ENCODE measurements at regions not wholly inside any gene's neighbourhood (a gene's known extent, or its start where the extent isn't known, plus 50 kb on each side); places are given as distances from the start of the nearest gene placed in this dataset.
"Not testable (repeated sequence)": the region's sequence is repeated elsewhere in the genome, so short reads cannot be mapped to it uniquely, and the experiment has no call there.

DNA sequence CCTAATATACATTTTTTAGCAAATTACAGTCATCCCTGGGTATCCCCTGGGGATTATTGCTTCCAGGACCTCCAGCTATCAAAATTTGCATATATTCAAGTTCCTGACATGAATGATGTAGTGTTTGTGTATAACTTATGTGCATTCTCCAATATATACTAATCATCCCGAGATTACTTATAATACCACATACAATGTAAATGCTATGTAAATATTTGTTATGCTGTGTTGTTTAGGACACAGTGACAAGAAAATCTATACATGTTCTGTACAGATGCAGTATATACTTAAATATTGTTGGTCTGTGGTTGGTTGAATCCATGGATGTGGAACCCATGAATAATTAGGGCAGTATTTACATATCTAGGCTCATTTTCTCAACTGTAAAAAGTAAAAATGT is 1060.3 kb downstream of the DSC3 start:
- DNase-seq = no peak

DNA sequence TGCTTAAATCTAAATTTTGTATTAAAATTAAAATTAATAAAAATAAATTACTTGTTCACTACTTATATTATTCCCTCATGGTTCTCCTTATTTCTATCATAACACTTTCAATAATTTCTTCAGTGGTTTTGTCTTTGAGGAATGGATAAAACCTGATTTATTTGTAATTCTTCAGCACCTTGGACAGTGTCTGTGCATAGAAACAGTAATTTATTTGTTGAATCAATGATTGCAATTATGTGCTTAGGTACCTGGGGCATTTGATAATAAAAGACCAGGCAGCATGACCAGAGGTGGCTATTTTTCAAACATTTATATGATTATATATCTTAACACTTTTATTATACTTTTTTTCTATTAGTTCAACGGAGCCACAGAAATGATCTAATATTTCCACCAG is 1062.7 kb downstream of the DSC3 start:
- DNase-seq = peak; percentile 7

DNA sequence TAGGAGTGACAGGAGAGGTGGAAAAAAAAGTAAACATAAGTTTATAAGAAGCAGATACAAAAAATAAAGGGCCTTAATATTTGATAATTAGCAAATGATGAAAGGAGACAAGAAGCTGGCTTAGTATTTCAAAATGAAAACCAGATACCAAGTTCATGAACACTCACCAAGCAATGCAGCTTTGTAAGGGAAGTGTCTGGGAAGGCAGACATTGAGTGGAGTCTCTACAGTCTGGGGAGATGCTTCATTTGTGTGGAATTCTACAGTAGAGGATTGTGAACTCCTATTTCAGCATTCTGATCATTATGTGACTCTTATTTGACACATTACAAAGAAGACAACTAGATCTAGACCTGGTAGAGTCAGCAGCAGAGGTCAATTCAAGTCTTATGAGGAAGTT is 1072.7 kb downstream of the DSC3 start:
- no peak for DNase-seq

DNA sequence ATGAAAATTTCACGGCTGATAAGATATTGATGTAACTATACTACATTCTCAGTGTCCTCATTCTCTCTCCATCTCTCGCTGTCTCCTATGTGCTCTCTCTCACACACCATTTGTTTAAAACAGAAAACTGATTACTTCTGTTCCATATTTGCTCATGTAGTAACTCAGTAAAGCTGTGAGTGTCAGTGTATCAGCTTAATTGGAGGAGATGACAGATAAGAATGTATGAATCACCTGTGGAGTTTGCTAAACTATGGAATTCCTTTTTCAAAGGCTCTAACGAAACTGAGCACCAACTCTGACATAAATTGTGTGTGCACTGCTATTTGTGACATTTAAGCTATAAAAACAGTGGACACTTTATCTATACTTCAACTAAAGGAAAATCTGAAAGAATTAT is 1080.0 kb downstream of the DSC3 start:
- no peak for DNase-seq

DNA sequence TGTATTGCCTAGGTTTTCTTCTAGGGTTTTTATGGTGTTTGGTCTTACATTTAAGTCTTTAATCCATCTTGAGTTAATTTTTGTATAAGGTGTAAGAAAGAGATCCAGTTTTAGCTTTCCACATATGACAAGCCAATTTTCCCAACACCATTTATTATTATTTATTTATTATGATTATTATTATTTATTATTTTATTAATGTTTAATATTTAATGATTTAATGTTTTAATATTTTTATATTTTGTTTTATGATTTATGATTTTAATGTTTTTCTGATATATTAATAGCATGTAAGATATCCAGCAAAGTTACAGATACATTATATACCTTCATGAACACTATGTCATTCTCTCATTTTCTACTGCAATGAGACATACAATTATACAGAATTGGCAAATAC is 1082.0 kb downstream of the DSC3 start:
- no peak for DNase-seq

DNA sequence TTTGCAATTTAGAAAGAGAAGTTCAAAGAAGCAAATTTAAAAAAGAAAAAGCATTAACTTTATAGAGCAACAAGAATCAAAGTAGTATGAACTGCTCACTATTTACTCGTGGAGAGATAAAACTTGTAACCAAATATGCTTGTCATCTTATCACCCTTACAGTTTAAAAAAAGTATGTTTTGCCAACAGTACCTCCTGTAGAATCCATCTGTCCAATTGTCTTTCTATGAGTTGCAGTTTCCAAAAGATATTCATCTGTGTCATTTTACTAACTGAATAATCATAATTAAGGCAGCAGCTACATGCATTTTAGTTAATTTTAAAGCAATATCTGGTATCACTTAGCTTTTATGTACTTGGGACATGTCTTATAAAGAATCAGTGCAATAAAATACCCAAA is 1112.3 kb downstream of the DSC3 start:
- DNase-seq = no peak

DNA sequence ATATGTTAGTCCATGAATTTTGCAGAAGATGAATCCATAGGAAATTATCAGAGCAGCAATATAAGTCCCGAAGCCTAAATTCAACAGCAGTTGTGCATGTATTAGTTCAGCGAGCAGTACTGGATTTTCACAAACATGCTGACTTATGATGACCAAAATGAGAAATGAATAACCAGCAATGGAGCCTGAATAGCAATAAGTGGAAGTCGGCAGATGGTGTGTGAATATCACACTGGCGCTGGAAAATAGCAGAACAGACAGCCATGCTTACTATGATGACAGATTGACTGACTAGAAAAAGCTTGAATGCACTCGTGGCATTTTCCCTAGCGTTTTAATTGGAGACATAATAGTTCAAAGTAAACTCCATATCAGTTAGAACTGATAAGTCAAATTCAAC is 1114.5 kb downstream of the DSC3 start:
- no peak for DNase-seq

DNA sequence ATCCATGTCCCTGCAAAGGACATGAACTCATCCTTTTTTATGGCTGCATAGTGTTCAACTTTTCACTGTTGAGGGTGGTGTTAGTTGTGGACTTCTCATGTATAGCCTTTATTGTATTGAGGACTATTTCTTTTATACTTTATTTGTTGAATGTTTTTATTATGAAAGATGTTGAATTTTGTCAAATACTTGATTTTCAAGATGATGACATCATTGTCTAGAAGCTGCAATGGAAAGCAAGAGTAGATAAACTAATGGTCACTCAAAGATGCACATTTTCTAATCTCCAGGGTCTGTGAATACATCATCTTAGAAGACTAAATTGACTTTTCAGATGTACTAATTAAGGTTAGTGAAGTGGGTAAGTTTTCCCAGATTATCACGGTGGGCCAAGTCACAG is 1117.0 kb downstream of the DSC3 start:
- no peak for DNase-seq

DNA sequence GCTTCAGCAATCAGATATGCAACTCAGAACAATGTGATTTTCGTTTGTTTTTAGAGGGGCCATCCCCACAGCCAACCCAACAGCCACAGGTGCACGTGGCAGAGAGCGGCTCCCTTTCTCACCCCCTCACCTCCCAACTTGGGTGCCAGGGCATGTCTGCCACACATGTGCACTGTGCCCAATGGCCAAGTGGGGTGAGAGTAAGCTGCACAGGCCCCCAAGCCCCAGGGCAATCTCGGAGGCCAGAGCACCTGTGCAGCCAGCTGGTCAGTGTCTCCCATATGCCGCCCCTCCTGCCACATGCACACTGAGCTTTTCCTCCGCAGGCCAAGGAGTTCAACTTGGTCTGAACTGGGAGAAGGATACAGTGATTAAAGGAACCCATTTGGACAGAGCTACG is 1130.2 kb downstream of the DSC3 start:
- DNase-seq = no peak

DNA sequence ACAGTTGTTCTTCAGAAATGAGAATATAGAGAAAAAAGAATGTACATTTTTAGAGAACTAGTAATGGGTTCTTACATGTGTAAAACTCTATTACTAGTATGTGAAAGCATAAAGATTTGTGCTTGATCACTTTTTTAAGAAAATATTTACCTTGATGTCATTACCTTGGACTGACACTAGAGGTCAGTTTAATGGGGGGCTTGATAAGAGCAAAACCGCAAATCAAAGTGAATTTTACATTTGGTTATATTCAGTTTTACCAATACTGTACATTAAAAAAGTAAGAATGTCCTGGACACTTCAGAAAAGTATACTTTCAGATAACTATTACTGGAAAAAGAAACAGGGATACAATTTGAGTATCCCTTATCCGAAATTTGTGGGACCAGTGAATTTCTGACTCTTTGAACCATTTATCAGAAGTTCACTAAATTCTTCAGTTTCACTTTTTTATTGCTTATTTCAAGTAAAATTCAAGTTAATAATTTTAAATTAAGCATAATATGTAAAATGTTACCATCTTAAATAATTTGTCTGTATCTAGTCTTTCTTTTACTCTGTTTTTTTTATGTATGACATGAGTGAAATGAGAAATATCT is 1149.5 kb downstream of the DSC3 start:
- peak; percentile 37 for DNase-seq

DNA sequence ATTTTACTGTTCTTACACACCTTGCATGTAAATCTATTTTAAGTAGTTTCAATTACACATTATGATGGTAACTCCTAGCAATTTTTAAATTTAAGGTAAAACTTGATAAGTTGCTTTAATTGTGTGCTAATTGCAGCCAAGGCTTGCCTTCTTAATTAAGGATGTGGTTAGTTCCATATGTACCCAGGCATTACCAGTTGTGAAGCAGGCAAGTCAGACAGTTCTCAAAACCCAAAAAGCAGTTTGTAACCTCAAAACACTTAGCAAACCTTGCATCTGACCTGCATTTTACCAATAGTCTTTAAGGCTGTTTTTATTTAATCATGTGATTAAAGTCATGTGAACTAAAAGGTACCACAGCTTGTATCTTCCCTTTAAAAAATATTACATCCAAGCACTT is 1159.4 kb downstream of the DSC3 start:
- no peak for DNase-seq

DNA sequence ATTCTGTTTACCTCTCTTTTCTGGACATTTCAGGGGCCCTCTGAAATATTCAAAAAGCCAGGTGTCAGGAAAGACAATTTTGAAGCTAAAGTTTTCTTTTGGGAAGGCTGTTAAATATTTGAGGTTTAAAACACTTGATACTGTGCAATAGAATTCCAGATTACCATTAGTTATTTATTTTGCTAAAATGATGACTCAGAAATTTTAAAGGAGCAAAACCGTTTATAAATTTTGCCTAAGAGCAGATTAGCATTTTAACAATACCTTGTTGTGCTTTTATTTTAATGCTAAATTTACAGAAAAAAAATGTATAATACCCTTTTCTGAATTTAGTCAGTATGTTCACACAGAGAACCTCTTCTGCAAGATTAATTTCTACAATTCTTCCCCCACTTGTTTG is 1159.9 kb downstream of the DSC3 start:
- no peak for DNase-seq

DNA sequence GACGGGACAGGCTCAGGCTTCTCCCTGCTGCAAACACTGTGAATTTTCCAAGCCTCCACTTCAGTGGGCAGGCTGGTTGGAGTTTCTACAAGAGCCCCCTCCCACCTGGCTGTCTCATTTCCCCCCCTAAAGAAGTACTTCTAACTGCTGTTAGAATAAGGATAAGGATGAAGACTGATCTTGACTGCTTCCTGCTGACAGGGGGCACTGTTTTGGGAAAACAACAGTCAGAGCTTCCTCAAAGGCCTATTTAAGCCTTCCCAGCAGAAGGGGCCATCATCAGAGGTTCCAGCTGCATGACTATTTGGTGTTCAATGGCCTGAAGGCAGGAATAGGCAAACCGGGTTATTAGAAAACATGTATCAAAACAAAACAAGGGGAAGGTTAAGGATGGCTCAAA is 1162.8 kb downstream of the DSC3 start:
- DNase-seq = peak; percentile 4

DNA sequence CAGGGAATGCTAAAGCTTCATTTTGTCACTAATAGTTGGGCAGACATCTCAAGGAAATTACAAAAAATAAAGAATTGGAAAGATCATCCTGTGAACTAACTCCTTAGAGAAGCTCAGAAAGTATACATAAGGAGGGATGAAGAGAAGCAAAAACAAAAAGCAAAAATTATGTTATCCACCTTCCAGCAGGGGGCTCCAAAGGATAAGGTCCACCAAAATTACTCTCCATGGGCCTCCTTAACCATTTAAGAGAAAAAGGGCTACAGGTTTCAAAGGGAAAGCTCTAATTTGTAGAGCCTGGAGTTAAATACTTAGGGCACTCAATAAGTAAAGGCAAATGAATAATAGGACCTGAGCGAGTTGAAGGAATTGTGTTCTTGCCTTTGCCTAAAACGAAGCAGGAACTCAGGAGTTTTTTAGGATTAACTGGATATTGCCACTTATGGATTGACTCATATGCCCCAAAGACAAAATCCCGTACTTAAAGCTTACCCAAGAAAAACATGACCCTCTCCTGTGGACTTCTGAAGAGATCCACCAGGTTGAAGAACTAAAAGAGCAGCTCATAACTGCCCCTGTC is 1167.9 kb downstream of the DSC3 start:
- peak; percentile 69 for DNase-seq

DNA sequence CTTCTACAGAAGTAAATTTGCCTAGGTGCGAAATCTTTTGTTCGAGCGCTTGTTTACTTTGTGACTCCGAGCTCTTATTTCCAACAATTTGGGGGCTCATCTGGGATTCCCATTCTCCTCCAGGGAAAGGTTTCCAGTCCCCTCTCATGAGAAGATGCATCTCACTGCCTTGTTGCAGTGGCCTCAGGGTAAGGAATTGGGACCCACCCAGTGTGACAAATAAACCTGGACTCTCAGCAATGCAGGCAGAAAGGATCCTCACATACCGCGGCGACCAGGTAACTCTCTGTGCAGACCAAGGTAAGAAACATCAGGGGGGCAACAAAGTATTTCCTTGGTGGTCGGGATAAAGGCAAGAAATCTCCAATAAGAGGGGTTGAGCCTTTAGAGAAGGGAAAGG is 1169.3 kb downstream of the DSC3 start:
- no peak for DNase-seq

DNA sequence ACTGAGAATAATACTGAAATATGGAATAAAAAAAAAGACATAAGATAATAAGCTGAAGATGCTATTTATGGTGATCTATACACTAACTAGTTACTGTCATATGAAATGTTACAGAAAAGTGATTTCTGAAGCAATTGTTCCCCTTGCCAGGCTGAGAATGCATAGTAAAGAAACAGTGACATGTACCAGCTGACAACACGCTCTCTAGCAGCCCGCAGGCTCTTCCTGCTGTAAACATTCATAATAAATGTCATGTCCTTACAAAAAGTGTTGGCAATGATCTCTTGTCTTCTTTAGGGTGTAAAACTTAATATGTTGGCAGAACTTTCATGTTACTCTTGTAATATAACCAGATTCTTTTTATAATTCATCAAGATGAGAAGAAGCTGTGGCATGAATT is 1171.3 kb downstream of the DSC3 start:
- DNase-seq = no peak

DNA sequence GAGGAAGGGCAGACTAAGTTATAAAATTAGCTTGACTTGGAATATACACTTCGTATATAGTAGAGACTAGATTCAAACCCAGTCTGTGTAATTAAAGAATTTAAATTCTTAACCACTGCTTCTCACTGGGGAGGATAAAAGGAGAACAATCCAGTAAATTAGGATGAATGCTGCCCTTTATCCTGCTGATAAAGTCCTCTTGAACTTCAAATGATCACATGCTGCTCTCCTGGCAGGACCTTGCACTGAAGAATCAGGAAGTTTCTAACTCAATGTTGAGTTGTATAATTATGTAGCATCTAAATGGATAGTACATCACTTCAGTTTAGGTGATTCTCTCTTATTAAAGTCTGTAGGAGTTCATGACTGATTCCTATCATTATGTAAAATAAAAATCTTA is 1179.7 kb downstream of the DSC3 start:
- DNase-seq = no peak

DNA sequence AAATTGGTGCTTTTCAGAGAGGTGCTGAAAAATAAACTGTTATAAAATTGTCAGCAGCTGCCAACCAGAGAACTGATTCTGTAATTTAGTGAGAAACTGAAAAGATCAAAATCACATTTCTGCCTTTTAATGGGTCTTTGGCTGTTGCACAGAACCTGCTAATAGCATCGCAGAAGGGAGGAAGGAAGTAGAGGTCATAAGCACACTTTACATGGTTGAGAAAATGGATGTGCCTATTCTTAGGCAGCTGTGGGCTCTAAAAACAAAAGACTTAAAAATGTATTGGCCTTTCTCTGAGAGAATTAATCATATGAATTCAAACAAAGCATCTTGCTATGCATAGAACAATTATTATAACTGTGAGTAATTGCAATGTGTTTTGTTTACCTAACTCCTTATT is 1186.9 kb downstream of the DSC3 start:
- DNase-seq = no peak

DNA sequence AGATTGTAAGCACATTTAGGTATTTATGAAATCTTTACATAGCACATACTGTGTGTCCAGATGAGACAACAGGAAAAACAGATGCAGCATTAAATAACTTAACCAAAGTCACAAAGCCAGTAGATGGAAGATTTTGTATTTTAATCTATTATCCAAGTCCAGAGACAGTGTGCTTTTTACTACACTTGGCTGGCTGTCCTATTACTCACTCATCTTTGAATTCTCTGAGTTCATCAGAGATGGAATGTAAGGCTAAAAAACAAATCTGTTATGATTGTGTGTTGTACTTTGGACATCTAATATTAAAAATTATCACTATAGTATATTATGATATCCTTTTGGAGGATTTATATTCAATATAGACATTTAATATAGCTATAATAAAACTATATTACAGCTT is 1189.4 kb downstream of the DSC3 start:
- no peak for DNase-seq

DNA sequence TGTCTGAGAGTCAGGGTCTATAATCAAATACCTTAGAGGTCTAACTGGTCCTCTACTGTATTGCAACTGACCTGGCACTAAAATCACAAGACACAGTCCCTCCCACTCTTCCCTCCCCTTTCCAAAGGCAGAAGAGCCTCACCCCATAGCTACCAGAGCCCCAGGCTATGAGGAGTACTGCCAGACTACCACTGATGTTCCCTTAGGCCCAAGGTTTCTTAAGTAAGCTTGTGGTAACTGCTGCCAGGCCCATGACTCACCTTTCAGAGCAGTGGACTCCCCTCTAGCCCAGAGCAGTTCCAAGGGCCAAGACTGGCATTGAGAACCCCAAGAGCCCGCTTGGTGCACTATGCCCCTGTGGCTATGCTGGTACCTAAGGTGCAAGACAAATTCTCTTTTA is 1193.4 kb downstream of the DSC3 start:
- no peak for DNase-seq

DNA sequence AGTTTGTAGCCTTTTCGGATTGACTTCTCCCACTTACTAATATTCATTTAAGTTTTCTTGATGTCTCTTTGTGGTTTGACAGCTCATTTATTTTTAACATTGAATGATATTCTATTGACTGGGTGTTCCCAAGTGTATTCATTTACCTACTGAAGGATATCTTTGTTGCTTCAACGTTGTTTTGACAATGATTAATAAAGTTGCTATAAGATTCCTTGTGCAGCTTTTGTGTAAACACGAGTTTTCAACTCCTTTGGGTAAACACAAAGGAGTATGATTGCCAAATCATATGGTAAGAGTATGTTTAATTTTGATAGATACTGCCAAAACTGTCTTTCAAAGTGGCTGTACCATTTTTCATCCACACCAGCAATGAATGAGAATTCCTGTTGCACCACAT is 1200.9 kb downstream of the DSC3 start:
- DNase-seq = no peak

DNA sequence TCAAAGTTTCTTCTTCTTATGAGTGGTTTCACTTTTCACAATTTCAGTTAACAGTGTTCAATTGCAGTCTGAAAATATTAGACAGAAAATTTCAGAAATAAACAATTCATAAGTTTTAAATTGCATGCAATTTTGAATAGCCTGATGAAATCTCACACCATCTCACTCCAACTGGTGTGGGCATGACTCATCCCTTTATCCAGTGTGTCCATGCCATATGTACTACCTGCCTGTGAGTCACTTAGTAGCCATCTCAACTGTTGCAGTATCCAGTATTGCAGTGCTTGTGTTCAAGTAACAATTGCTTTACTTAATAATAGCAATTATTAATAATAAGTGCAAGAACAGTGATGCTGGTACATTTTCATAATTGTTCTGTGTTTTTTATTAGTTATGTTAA is 1202.5 kb downstream of the DSC3 start:
- peak; percentile 44 for DNase-seq

DNA sequence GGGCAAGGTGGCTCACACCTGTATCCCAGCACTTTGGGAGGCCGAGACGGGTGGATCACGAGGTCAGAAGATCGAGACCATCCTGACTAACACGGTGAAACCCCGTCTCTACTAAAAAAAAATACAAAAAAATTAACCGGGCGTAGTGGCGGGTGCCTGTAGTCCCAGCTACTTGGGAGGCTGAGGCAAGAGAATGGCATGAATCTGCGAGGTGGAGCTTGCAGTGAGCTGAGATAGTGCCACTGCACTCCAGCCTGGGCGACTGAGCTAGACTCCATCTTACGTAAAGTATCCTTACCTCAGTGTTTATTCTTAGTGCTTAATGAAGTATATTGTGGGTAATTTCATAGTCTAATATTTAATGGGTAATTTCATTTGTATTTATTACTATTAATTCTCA is 1203.6 kb downstream of the DSC3 start:
- not testable (repeated sequence) for DNase-seq

DNA sequence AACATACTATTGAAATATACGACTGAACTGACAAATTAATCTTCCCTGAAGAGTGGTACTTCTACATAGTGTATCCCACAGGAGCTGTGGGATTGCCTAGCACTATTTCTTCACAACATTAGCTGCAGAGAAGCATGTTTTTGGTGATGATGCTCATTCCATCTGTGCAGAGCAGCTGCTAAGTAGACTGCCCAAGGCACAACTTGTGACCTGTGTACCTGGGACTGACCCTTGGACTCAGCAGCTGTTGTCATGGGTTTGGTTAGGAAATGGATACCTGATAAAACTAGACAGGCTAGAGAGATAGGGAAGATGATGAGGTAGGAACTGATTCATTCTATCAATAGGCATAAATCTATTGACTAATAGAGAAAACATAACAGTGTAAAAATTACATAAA is 1204.0 kb downstream of the DSC3 start:
- no peak for DNase-seq

DNA sequence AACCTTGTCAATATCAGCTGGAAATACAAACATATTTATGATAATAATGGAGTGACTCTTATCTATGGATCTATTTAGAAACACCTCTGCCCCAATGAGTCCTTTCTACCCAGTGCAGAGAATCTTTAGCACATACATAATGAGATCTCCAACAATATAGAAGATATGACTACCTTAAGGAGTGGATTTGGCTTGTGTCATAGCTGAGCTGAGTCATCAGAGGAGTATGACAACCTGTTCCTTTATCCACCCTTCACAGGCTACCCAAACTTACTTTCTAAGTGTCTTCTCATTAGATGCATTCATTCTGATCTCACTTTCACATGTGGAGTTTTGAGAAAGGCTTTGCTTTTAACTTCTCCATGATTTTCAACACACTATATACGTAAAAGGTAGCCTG is 1218.9 kb downstream of the DSC3 start:
- DNase-seq = no peak

DNA sequence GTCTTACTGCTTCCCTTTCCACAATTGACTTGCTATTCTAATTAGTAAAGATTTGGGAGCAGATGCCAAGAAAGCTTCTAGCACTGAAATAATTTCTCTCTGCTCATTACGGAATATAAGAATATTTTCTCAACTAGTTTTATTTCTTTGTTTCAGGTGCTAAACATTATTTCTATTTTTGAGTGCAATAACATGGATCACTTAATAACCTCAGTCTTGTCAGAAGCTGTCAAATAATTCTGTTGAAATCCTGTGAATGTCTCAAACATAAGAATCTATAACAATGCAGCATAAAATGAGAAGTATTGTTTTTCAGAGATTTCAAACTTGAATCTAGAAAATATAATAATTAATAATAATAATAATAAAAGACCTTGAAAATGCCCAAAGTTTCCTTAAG is 1221.0 kb downstream of the DSC3 start:
- no peak for DNase-seq

Measured in OCI-M1 (cell line).